ENCODE measurements at regions not wholly inside any gene's neighbourhood (a gene's known extent, or its start where the extent isn't known, plus 50 kb on each side); places are given as distances from the start of the nearest gene placed in this dataset.

GRCh38 chr9:79334711-79335110, 237.1 kb upstream of the TLE4 start:
- WGBS (ENCODE audit: missing lambda C conversion rate), result 85% methylated on average over 1 of the region's 1 CpG
- CTCF ChIA-PET, result no interaction called here
- Histone ChIP-seq H3K4me1 (no peaks in the 10 kb centered on the region), H3K4me3 (no peak overlapping the region), H3K4me2 (no peak overlapping the region), H3K27ac (no peak overlapping the region), H3K9me3 (peaks cover 10% of the 10 kb centered on the region; the same call in 1 of the 3 replicates)
- FAIRE-seq (no peak), ATAC-seq (no peak), DNase-seq (ENCODE audit: low read depth in 1 of 2, low spot score in 1 of 2) (no peak)
- TF ChIP-seq, protein P1, sequence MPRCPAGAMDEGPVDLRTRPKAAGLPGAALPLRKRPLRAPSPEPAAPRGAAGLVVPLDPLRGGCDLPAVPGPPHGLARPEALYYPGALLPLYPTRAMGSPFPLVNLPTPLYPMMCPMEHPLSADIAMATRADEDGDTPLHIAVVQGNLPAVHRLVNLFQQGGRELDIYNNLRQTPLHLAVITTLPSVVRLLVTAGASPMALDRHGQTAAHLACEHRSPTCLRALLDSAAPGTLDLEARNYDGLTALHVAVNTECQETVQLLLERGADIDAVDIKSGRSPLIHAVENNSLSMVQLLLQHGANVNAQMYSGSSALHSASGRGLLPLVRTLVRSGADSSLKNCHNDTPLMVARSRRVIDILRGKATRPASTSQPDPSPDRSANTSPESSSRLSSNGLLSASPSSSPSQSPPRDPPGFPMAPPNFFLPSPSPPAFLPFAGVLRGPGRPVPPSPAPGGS (IDR thresholded peaks at IDR 0.05), result no peak
- TF ChIP-seq NR3C1 (IDR thresholded peaks at IDR 0.05) (no peak), SMC3 (IDR thresholded peaks at IDR 0.05) (no peak), RAD21 (conservative IDR thresholded peaks at IDR 0.05 in 1 of 2, IDR thresholded peaks at IDR 0.05 in 1 of 2) (no peak), HOXA7 (CRISPR knock-in tag; IDR thresholded peaks at IDR 0.05) (no peak), BHLHE40 (IDR thresholded peaks at IDR 0.05; ENCODE audit: low read depth, low read length) (no peak), MAX (IDR thresholded peaks at IDR 0.05) (no peak), HEYL (CRISPR knock-in tag; IDR thresholded peaks at IDR 0.05) (no peak)
- TF ChIP-seq, protein P2, sequence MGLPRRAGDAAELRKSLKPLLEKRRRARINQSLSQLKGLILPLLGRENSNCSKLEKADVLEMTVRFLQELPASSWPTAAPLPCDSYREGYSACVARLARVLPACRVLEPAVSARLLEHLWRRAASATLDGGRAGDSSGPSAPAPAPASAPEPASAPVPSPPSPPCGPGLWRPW (IDR thresholded peaks at IDR 0.05), result no peak
- TF ChIP-seq, protein P3, sequence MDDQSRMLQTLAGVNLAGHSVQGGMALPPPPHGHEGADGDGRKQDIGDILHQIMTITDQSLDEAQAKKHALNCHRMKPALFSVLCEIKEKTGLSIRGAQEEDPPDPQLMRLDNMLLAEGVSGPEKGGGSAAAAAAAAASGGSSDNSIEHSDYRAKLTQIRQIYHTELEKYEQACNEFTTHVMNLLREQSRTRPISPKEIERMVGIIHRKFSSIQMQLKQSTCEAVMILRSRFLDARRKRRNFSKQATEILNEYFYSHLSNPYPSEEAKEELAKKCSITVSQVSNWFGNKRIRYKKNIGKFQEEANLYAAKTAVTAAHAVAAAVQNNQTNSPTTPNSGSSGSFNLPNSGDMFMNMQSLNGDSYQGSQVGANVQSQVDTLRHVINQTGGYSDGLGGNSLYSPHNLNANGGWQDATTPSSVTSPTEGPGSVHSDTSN (IDR thresholded peaks at IDR 0.05), result no peak
- TF ChIP-seq, protein P4, sequence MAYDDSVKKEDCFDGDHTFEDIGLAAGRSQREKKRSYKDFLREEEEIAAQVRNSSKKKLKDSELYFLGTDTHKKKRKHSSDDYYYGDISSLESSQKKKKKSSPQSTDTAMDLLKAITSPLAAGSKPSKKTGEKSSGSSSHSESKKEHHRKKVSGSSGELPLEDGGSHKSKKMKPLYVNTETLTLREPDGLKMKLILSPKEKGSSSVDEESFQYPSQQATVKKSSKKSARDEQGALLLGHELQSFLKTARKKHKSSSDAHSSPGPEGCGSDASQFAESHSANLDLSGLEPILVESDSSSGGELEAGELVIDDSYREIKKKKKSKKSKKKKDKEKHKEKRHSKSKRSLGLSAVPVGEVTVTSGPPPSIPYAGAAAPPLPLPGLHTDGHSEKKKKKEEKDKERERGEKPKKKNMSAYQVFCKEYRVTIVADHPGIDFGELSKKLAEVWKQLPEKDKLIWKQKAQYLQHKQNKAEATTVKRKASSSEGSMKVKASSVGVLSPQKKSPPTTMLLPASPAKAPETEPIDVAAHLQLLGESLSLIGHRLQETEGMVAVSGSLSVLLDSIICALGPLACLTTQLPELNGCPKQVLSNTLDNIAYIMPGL (CRISPR knock-in tag; IDR thresholded peaks at IDR 0.05; ENCODE audit: borderline replicate concordance), result no peak
- POLR2A ChIA-PET, result interaction anchor here (0.6 kb wide), 1 partner anchor 1077 kb away, joined by 3 read pairs; no protein-coding TSS in a partner anchor

GRCh38 chr9:79335987-79336386, 235.8 kb upstream of the TLE4 start:
- ATAC-seq, result no peak
- ChIA-PET POLR2A (no interaction called here), CTCF (interaction anchor here (1.0 kb wide), 1 partner anchor 12 kb away, joined by 3 read pairs; no protein-coding TSS in a partner anchor)

More at GRCh38 chr9:79335987-79336386, 235.8 kb upstream of the TLE4 start:
- Histone ChIP-seq H3K4me2 (no peak overlapping the region), H3K27ac (no peak overlapping the region), H3K4me3 (no peak overlapping the region), H3K9me3 (peaks cover 10% of the 10 kb centered on the region; the same call in 1 of the 3 replicates), H3K4me1 (no peaks in the 10 kb centered on the region)
- DNase-seq (ENCODE audit: low read depth in 1 of 2, low spot score in 1 of 2), result no peak
- no CpG with 5 or more reads among the region's 1 CpG for WGBS (ENCODE audit: missing lambda C conversion rate)
- no peak for FAIRE-seq
- TF ChIP-seq ATOH8 (CRISPR knock-in tag; IDR thresholded peaks at IDR 0.05; ENCODE audit: low read depth), result no peak
- no peak for TF ChIP-seq JUNB (IDR thresholded peaks at IDR 0.05)
- no peak for TF ChIP-seq BHLHE40 (IDR thresholded peaks at IDR 0.05; ENCODE audit: low read depth, low read length)
- no peak for TF ChIP-seq GATA3 (IDR thresholded peaks at IDR 0.05; ENCODE audit: borderline replicate concordance)
- TF ChIP-seq PHF8 (IDR thresholded peaks at IDR 0.05; ENCODE audit: borderline replicate concordance, low read depth), result no peak
- TF ChIP-seq FOXS1 (CRISPR knock-in tag; IDR thresholded peaks at IDR 0.05), result no peak
- no peak for TF ChIP-seq KDM1A (IDR thresholded peaks at IDR 0.05; ENCODE audit: low read depth)
- TF ChIP-seq RNF2 (IDR thresholded peaks at IDR 0.05; ENCODE audit: borderline replicate concordance, low read depth), result no peak
- no peak for TF ChIP-seq KDM5A (IDR thresholded peaks at IDR 0.05)
- no peak for TF ChIP-seq HOXB13 (CRISPR knock-in tag; IDR thresholded peaks at IDR 0.05; ENCODE audit: low read depth)
- TF ChIP-seq, protein P5, sequence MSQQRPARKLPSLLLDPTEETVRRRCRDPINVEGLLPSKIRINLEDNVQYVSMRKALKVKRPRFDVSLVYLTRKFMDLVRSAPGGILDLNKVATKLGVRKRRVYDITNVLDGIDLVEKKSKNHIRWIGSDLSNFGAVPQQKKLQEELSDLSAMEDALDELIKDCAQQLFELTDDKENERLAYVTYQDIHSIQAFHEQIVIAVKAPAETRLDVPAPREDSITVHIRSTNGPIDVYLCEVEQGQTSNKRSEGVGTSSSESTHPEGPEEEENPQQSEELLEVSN (IDR thresholded peaks at IDR 0.05; ENCODE audit: borderline replicate concordance, low read depth), result no peak
- TF ChIP-seq, protein P1 (IDR thresholded peaks at IDR 0.05), result no peak
- no peak for TF ChIP-seq JUN (IDR thresholded peaks at IDR 0.05)
- TF ChIP-seq HDAC2 (IDR thresholded peaks at IDR 0.05), result no peak
- TF ChIP-seq, protein P4 (CRISPR knock-in tag; IDR thresholded peaks at IDR 0.05; ENCODE audit: borderline replicate concordance), result no peak
